HCT116 (cell line): ENCODE measurements at regions not wholly inside any gene's neighbourhood (a gene's known extent, or its start where the extent isn't known, plus 50 kb on each side); places are given as distances from the start of the nearest gene placed in this dataset.

ENCODE experiments used
- ATAC-seq: fragments of 200-7000 bp; cut with Tn5 transposase; 2 replicates; pipeline ENCODE4 v1.9.1; 2020; ENCODE audit warnings: mild to moderate bottlenecking, moderate library complexity
- BruUV-seq: library from RNA; stranded (reverse); fragments of 400-500 nt; replicated peaks from 2 replicates; lab custom pipeline; 2021; lab: Mats Ljungman, UMichigan
- CTCF ChIA-PET: fragments of 300-600 bp; sonication (Branson Sonifier 250); formaldehyde crosslinking; loops from one replicate; lab custom pipeline; 2021; ENCODE audit warnings: antibody characterized with exemption; lab: Charles Lee
- POLR2A ChIA-PET: fragments of 300-600, 350-600 bp; sonication (Branson Sonifier 250); formaldehyde crosslinking; loops from one replicate; lab custom pipeline; 2021; ENCODE audit warnings: antibody characterized with exemption; lab: Charles Lee
- RAD21 ChIA-PET, 2 experiments: fragments of 300-600 bp; sonication (Branson Sonifier 250); formaldehyde crosslinking; loops; one replicate each; lab custom pipeline; 2023; ENCODE audit warnings: low total read pairs in 2 of 2; ENCODE audit not compliant: uncharacterized antibody in 2 of 2, unreplicated experiment in 2 of 2, low non-redundant PET in 1 of 2; lab: Charles Lee
- DNase-seq: peaks from one replicate; pipeline ENCODE4 v3.0.0-alpha.2; 2010; ENCODE audit warnings: low read depth, low spot score
- H2AFZ ChIP-seq: fragments of 200-600 bp; shearing (Covaris generic), sonication (generic); 2 replicates; pipeline ENCODE4 v1.6.1; 2017; ENCODE audit warnings: low read depth, mixed run types, mixed read lengths, antibody characterized with exemption, low read length; ENCODE audit not compliant: poor library complexity, severe bottlenecking
- H3K27ac ChIP-seq: 2 replicates; pipeline ENCODE4 v1.5.1; 2012; ENCODE audit warnings: low read depth, low read length
- H3K27me3 ChIP-seq: fragments of 200-600 bp; sonication (generic); 2 replicates; pipeline ENCODE4 v1.6.1; 2016; ENCODE audit warnings: mixed run types, low read length, mixed read lengths; ENCODE audit not compliant: insufficient read depth
- H3K36me3 ChIP-seq, 2 experiments: fragments of 200-500 bp in 1 of 2; fragments of 200-600 bp in 1 of 2; sonication (Bioruptor generic) in 1 of 2; sonication (generic) in 1 of 2; 2 replicates each; pipeline versions ENCODE4 v1.5.1 to v1.6.1; 2014 to 2016; ENCODE audit warnings: low read length in 2 of 2, inconsistent platforms in 1 of 2, mixed read lengths in 1 of 2, mixed run types in 1 of 2; ENCODE audit not compliant: insufficient read depth in 2 of 2, control insufficient read depth in 1 of 2
- H3K4me1 ChIP-seq, 2 experiments: fragments of 200-600 bp in 1 of 2; sonication (generic) in 1 of 2; 2 replicates each; pipeline versions ENCODE4 v1.5.1 to v1.6.1; 2012 to 2017; ENCODE audit warnings: low read length in 2 of 2, inconsistent platforms in 1 of 2, mild to moderate bottlenecking in 1 of 2, mixed read lengths in 1 of 2, mixed run types in 1 of 2, moderate library complexity in 1 of 2; ENCODE audit not compliant: insufficient read depth in 2 of 2, control insufficient read depth in 1 of 2
- H3K4me2 ChIP-seq: fragments of 200-600 bp; sonication (generic); 2 replicates; pipeline ENCODE4 v1.6.1; 2017; ENCODE audit warnings: mixed run types, low read length, mixed read lengths
- H3K4me3 ChIP-seq, 2 experiments: fragments of 200-600 bp in 1 of 2; sonication (generic) in 1 of 2; replicated peaks in 1 of 2; 2 replicates each; pipeline ENCODE4 v1.5.1; 2011 to 2016; ENCODE audit warnings: low read length in 2 of 2, control low read depth in 1 of 2, low read depth in 1 of 2, mild to moderate bottlenecking in 1 of 2, mixed read lengths in 1 of 2, mixed run types in 1 of 2
- H3K79me2 ChIP-seq: fragments of 200-600 bp; sonication (generic); 2 replicates; pipeline ENCODE4 v1.6.1; 2017; ENCODE audit warnings: mild to moderate bottlenecking, mixed run types, low read length, moderate library complexity, mixed read lengths; ENCODE audit not compliant: insufficient read depth
- H3K9ac ChIP-seq: fragments of 200-600 bp; sonication (generic); 2 replicates; pipeline ENCODE4 v1.6.1; 2016; ENCODE audit warnings: low read length, mixed read lengths
- H3K9me2 ChIP-seq: fragments of 200-600 bp; sonication (generic), shearing (Covaris generic); 2 replicates; pipeline ENCODE4 v1.6.1; 2017; ENCODE audit warnings: mixed run types, mild to moderate bottlenecking, moderate library complexity; ENCODE audit not compliant: insufficient read depth
- H3K9me3 ChIP-seq, 2 experiments: fragments of 200-500 bp in 1 of 2; fragments of 200-600 bp in 1 of 2; sonication (Bioruptor generic) in 1 of 2; sonication (generic) in 1 of 2; 2 replicates each; pipeline ENCODE4 v1.6.1; 2014 to 2017; ENCODE audit warnings: low read length in 2 of 2, mixed read lengths in 2 of 2, inconsistent platforms in 1 of 2, low read depth in 1 of 2, mild to moderate bottlenecking in 1 of 2, mixed run types in 1 of 2, moderate library complexity in 1 of 2; ENCODE audit not compliant: control insufficient read depth in 1 of 2, insufficient read depth in 1 of 2
- H4K20me1 ChIP-seq: fragments of 200-600 bp; sonication (generic), shearing (Covaris generic); 2 replicates; pipeline ENCODE4 v1.6.1; 2017; ENCODE audit warnings: mixed run types, mild to moderate bottlenecking, moderate library complexity; ENCODE audit not compliant: insufficient read depth
- CEBPB ChIP-seq: IDR thresholded peaks from 2 replicates; pipeline ENCODE4 v1.6.1; 2012; ENCODE audit warnings: low read depth
- EGR1 ChIP-seq: IDR thresholded peaks from 2 replicates; pipeline ENCODE4 v1.6.1; 2012; ENCODE audit warnings: low read depth
- ELF1 ChIP-seq: IDR thresholded peaks from 2 replicates; pipeline ENCODE4 v1.6.1; 2012; ENCODE audit warnings: low read depth, borderline replicate concordance
- EZH2 ChIP-seq: fragments of 200-600 bp; sonication (generic); IDR thresholded peaks from 2 replicates; pipeline ENCODE4 v1.6.1; 2017; ENCODE audit warnings: antibody characterized with exemption, mixed run types
- EZH2phosphoT487 ChIP-seq: fragments of 200-600 bp; IDR thresholded peaks from 2 replicates; pipeline ENCODE4 v1.6.1; 2018; ENCODE audit warnings: antibody characterized with exemption, borderline replicate concordance
- JUND ChIP-seq: IDR thresholded peaks from 2 replicates; pipeline ENCODE4 v1.6.1; 2012
- POLR2A ChIP-seq: IDR thresholded peaks from 2 replicates; pipeline ENCODE4 v1.7.0; 2011; ENCODE audit warnings: borderline replicate concordance; ENCODE audit not compliant: insufficient read depth, insufficient read length; ENCODE audit errors: extremely low read depth
- RAD21 ChIP-seq: IDR thresholded peaks from 2 replicates; pipeline ENCODE4 v1.6.1; 2012; ENCODE audit warnings: low read depth, mild to moderate bottlenecking
- SIN3A ChIP-seq: IDR thresholded peaks from 2 replicates; pipeline ENCODE4 v1.6.1; 2012; ENCODE audit warnings: low read depth
- YY1 ChIP-seq: IDR thresholded peaks from 2 replicates; pipeline ENCODE4 v1.6.1; 2011; ENCODE audit warnings: low read length, low read depth, moderate library complexity, mild to moderate bottlenecking; ENCODE audit not compliant: insufficient replicate concordance; ENCODE audit errors: extremely low read depth
- ZFX ChIP-seq: fragments of 450-650 bp; IDR thresholded peaks from 2 replicates; pipeline ENCODE4 v1.6.1; 2017
- ZNF274 ChIP-seq: fragments of 200-500 bp; sonication (Bioruptor generic); IDR thresholded peaks from 2 replicates; pipeline ENCODE4 v1.6.1; 2014; ENCODE audit warnings: mild to moderate bottlenecking, low read depth, low read length, inconsistent platforms
- intact Hi-C: fragments of 100-400 bp; cut with micrococcal nuclease; formaldehyde crosslinking; loops from 2 replicates; pipeline ENCODE4 v1.10.0; 2022
- TF ChIP-seq, protein P1 (sequence below), 3 experiments: fragments of 200-600 bp in 1 of 3; sonication (generic) in 1 of 3; IDR thresholded peaks in 2 of 3; conservative IDR thresholded peaks in 1 of 3; 2 replicates each; pipeline ENCODE4 v1.5.1; 2012 to 2017; ENCODE audit warnings: low read depth in 2 of 3, low read length in 2 of 3, antibody characterized with exemption in 1 of 3, borderline replicate concordance in 1 of 3, control low read depth in 1 of 3, mild to moderate bottlenecking in 1 of 3, mixed read lengths in 1 of 3, mixed run types in 1 of 3, moderate library complexity in 1 of 3; ENCODE audit not compliant: insufficient read depth in 1 of 3
- TF ChIP-seq, protein P2 (sequence below): IDR thresholded peaks from 2 replicates; pipeline ENCODE4 v1.6.1; 2012
- TF ChIP-seq, protein P3 (sequence below): IDR thresholded peaks from 2 replicates; pipeline ENCODE4 v1.6.1; 2011; ENCODE audit warnings: mild to moderate bottlenecking, low read length, moderate library complexity; ENCODE audit not compliant: insufficient replicate concordance; ENCODE audit errors: extremely low read depth
- TF ChIP-seq, protein P4 (sequence below): IDR thresholded peaks from 2 replicates; pipeline ENCODE4 v1.6.1; 2012; ENCODE audit warnings: low read depth

DNA sequence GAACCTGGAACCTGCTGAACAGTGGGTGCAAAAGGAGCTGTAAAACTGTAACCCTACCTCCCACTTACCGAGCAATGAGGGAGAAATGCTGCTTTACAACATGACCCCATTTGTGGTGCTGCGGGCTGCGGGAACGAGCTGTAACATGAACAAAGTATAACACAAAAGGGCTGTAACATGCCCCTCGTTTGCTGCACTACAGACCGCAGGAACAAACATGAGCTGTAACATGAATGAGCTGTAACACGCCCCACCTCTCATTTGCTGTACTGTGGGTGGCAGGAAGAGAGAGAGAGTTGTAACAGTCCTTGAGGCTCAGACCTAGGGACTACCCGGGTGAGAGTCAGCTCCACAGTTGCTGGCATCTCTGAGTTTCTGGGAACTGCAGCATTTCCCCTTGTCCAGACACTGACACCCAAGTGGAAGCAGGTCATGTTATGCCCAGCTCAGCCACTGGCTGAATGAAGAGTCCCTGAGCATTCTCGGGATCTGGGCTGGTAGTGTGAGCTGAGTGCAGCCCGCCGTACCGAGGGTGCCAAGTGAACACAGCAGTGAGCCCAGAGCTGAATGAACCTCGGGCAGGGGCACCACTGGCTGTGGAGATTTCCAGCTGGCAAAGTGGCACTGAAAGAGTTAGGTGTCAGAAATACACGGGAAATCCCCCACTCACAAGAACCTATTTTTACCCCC, 1385.3 kb upstream of the SPRY2 start:
- intact Hi-C loops: no loop called here
- Histone ChIP-seq H2AFZ (no peak overlapping the region), H3K4me1 (no peaks in the 10 kb centered on the region), H4K20me1 (no peaks in the 10 kb centered on the region)
- ATAC-seq: no peak
- no peak for DNase-seq
- no TSS peak for BruUV-seq
- CTCF ChIA-PET: no interaction called here
- TF ChIP-seq EGR1 (no peak), RAD21 (no peak), YY1 (no peak), ELF1 (no peak), CEBPB (no peak), ZFX (no peak), EZH2phosphoT487 (no peak), ZNF274 (no peak), POLR2A (no peak), JUND (no peak), EZH2 (no peak), SIN3A (no peak)
- TF ChIP-seq, protein P1, sequence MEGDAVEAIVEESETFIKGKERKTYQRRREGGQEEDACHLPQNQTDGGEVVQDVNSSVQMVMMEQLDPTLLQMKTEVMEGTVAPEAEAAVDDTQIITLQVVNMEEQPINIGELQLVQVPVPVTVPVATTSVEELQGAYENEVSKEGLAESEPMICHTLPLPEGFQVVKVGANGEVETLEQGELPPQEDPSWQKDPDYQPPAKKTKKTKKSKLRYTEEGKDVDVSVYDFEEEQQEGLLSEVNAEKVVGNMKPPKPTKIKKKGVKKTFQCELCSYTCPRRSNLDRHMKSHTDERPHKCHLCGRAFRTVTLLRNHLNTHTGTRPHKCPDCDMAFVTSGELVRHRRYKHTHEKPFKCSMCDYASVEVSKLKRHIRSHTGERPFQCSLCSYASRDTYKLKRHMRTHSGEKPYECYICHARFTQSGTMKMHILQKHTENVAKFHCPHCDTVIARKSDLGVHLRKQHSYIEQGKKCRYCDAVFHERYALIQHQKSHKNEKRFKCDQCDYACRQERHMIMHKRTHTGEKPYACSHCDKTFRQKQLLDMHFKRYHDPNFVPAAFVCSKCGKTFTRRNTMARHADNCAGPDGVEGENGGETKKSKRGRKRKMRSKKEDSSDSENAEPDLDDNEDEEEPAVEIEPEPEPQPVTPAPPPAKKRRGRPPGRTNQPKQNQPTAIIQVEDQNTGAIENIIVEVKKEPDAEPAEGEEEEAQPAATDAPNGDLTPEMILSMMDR (IDR thresholded peaks at IDR 0.05 in 2 of 3, conservative IDR thresholded peaks at IDR 0.05 in 1 of 3; ENCODE audit: borderline replicate concordance in 1 of 3, insufficient read depth in 1 of 3, low read depth in 2 of 3, low read length in 2 of 3): no peak
- TF ChIP-seq, protein P2, sequence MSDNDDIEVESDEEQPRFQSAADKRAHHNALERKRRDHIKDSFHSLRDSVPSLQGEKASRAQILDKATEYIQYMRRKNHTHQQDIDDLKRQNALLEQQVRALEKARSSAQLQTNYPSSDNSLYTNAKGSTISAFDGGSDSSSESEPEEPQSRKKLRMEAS: no peak
- TF ChIP-seq, protein P3, sequence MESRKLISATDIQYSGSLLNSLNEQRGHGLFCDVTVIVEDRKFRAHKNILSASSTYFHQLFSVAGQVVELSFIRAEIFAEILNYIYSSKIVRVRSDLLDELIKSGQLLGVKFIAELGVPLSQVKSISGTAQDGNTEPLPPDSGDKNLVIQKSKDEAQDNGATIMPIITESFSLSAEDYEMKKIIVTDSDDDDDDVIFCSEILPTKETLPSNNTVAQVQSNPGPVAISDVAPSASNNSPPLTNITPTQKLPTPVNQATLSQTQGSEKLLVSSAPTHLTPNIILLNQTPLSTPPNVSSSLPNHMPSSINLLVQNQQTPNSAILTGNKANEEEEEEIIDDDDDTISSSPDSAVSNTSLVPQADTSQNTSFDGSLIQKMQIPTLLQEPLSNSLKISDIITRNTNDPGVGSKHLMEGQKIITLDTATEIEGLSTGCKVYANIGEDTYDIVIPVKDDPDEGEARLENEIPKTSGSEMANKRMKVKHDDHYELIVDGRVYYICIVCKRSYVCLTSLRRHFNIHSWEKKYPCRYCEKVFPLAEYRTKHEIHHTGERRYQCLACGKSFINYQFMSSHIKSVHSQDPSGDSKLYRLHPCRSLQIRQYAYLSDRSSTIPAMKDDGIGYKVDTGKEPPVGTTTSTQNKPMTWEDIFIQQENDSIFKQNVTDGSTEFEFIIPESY: no peak
- TF ChIP-seq, protein P4, sequence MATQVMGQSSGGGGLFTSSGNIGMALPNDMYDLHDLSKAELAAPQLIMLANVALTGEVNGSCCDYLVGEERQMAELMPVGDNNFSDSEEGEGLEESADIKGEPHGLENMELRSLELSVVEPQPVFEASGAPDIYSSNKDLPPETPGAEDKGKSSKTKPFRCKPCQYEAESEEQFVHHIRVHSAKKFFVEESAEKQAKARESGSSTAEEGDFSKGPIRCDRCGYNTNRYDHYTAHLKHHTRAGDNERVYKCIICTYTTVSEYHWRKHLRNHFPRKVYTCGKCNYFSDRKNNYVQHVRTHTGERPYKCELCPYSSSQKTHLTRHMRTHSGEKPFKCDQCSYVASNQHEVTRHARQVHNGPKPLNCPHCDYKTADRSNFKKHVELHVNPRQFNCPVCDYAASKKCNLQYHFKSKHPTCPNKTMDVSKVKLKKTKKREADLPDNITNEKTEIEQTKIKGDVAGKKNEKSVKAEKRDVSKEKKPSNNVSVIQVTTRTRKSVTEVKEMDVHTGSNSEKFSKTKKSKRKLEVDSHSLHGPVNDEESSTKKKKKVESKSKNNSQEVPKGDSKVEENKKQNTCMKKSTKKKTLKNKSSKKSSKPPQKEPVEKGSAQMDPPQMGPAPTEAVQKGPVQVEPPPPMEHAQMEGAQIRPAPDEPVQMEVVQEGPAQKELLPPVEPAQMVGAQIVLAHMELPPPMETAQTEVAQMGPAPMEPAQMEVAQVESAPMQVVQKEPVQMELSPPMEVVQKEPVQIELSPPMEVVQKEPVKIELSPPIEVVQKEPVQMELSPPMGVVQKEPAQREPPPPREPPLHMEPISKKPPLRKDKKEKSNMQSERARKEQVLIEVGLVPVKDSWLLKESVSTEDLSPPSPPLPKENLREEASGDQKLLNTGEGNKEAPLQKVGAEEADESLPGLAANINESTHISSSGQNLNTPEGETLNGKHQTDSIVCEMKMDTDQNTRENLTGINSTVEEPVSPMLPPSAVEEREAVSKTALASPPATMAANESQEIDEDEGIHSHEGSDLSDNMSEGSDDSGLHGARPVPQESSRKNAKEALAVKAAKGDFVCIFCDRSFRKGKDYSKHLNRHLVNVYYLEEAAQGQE: no peak
- TF ChIP-seq, all 23 proteins: peak for 0
- Histone ChIP-seq H3K79me2 (no peaks in the 10 kb centered on the region), H3K9me2 (no peaks in the 10 kb centered on the region), H3K27ac (no peak overlapping the region), H3K4me2 (no peak overlapping the region), H3K36me3 (no peaks in the 10 kb centered on the region), H3K4me3 (no peak overlapping the region), H3K9ac (no peak overlapping the region), H3K9me3 (peaks cover 0 to 6% of the 10 kb centered on the region in 2 experiments; a peak in 1 of 4 replicates), H3K27me3 (no peaks in the 10 kb centered on the region)
- ChIA-PET POLR2A (no interaction called here), RAD21 (no interaction called here)
